Erythroblast (primary cell): ENCODE measurements at regions not wholly inside any gene's neighbourhood (a gene's known extent, or its start where the extent isn't known, plus 50 kb on each side); places are given as distances from the start of the nearest gene placed in this dataset.

Experiments
- GATA1 ChIP-seq: IDR thresholded peaks from 2 replicates; pipeline ENCODE4 v1.6.1; 2011; ENCODE audit warnings: low read depth, mild to moderate bottlenecking, control low read depth, low read length, moderate library complexity
- POLR2A ChIP-seq: IDR thresholded peaks from 2 replicates; pipeline ENCODE4 v1.6.1; 2011; ENCODE audit warnings: mild to moderate bottlenecking, low read length

GRCh38 chr18:56083097-56083521 is 495.1 kb upstream of the TCF4 start:
- TF ChIP-seq POLR2A (no peak), GATA1 (no peak)
